HT-29 (cell line): ENCODE measurements at regions not wholly inside any gene's neighbourhood (a gene's known extent, or its start where the extent isn't known, plus 50 kb on each side); places are given as distances from the start of the nearest gene placed in this dataset.

ENCODE experiments used
- DNase-seq: peaks from one replicate; pipeline ENCODE4 v3.0.0-alpha.2; 2015; ENCODE audit warnings: low spot score

- no peak for DNase-seq
Observed at GRCh38 chr18:60134806-60135205, 235.0 kb downstream of the PMAIP1 start.

DNA sequence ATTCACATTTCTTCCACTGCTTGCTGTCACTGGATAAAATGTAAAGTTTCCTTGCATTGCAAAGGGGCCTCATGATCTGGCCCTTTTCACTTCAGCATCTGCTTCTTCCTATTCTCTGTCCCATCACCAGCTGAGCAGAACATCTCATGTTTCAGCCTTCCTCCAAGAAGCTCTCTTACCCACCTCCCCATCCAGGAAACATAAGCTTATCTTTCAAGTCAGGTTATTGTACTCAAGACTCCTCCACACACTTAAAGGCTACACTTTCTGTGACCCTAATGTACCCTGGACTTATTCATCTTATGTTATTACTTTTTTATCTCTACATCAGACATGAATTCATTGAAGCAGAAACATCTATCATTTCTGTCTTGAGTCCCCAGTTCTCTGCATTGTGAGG is 230.5 kb downstream of the PMAIP1 start:
- DNase-seq, result no peak

DNA sequence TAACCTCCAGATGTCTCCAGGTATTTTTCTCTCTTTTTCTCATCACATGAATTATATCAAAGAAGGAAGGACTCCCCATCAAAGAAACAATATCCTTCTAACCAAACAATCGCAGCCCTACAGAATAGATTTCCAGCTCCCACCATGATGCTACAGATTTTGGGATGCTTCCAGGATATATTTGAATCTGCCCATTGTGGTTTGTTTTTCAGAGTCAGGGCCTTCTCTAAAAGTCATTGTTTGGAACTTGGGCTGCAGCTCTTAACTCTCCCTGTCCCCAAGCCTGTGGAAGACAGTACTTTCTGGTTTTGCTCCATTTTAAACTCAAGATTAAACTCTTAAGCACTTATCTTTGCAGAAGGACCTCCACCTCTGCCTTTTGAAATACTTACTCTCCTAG is 223.2 kb downstream of the PMAIP1 start:
- DNase-seq, result no peak

- no peak for DNase-seq
Observed at GRCh38 chr18:60122339-60122738, 222.5 kb downstream of the PMAIP1 start.

DNA sequence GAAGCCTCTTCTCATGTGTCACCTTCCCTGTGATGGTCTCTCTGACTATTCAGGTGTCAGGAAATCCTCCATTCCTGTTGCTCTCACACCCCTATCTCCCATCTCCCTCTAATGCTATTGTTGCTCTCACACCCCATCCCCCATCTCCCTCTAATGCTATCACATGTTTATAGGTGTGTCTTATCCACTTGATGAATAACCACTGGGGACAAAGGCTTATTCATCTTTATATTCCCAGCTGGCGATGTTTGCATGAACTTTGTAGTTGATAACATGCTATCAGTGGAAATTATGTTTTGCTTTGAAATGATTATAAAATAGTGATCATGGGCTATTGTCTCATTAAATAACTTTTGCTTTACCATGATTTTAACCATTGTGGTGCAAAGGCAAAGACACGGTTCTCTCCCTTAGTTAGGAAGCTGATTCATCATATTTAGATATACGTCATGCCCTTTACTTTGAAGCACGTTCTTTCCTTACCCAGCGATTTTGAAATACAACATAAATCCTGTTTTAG is 220.5 kb downstream of the PMAIP1 start:
- no peak for DNase-seq

DNA sequence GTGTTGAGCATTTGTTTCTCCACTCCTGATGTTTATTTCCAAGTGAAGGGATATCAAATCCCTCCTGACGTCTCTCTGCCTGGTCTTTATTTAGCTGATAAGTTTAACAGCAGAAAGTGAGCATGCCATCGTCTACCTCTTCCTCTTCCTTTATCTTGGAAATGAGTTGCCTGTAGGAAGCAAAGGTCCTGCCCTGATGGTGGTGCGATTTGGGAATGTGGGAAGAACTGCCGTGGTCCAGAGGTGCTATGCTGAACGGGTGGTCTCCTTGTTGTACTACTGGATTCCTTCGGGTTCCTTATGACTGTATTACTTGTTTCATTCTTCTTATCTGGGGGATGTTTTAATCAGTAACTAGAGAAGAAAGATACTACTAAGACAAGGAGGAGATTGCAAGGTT is 217.5 kb downstream of the PMAIP1 start:
- DNase-seq, result no peak

- DNase-seq, result no peak
Observed at GRCh38 chr18:60113396-60113795, 213.6 kb downstream of the PMAIP1 start.

DNA sequence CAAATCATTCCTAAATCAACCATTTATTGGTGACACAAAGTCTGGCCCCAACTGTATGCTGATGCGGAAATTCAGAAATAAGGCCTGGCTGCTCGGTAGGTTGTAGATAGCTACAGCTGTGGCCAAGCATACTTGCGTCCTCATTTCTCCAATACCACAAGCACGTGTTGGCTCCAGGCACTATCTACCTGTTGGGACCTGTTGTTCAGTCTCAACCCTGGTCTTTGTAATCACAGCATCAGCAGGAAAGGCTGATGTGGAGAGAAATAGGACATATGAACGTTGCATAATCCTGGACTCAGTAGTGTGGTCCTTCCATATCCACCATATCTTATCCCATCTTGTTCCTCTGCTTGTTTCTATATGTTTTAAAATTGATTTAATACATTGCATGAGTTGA is 212.6 kb downstream of the PMAIP1 start:
- DNase-seq, result no peak

DNA sequence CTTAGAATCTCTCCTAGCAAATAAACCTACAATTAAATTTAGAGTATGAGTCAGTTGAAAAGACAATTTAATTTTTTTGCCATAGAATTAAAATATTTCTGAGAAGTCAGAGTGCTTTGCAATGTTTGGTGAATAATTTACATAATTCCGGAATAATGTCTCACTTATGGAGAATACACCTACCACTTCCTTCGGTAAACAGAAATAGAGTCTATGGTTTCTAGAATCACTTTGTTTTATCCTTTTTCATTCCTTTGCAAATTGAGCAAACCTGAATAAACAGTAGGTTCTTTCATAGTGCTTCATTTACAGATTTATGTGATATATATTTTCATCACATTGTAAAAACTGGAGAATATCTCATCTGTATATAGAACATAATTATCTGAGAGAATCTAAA is 211.7 kb downstream of the PMAIP1 start:
- no peak for DNase-seq

- no peak for DNase-seq
Observed at GRCh38 chr18:60110836-60111235, 211.0 kb downstream of the PMAIP1 start.

GRCh38 chr18:60100778-60101177 is 201.0 kb downstream of the PMAIP1 start:
- no peak for DNase-seq

GRCh38 chr18:60099709-60100108 is 199.9 kb downstream of the PMAIP1 start:
- DNase-seq, result no peak

GRCh38 chr18:60096428-60096827 is 196.6 kb downstream of the PMAIP1 start:
- no peak for DNase-seq

DNA sequence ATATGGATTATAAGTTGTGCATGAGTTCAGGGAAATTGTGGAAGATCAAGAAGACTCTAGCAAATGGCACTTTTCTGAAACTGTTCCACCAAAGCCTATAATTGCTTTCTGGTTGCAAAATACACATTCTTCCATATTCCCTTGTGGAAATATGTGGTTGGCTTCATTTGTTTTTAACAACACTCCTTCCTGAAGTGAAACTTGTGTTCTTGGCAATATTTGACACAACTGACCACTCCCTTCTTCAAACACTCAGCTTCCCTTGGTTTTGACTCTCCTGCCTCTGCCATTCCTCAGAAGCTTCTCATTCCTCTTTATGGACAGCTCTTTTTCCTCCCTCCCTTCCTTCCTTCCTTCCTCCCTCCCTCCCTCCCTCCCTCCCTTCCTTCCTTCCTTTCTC is 192.3 kb downstream of the PMAIP1 start:
- no peak for DNase-seq

- no peak for DNase-seq
Observed at GRCh38 chr18:60090170-60090569, 190.4 kb downstream of the PMAIP1 start.

GRCh38 chr18:60082790-60083189 is 183.0 kb downstream of the PMAIP1 start:
- no peak for DNase-seq

- DNase-seq, result no peak
Observed at GRCh38 chr18:60082282-60082681, 182.5 kb downstream of the PMAIP1 start.

- DNase-seq, result no peak
Observed at GRCh38 chr18:60075477-60075876, 175.7 kb downstream of the PMAIP1 start.

DNA sequence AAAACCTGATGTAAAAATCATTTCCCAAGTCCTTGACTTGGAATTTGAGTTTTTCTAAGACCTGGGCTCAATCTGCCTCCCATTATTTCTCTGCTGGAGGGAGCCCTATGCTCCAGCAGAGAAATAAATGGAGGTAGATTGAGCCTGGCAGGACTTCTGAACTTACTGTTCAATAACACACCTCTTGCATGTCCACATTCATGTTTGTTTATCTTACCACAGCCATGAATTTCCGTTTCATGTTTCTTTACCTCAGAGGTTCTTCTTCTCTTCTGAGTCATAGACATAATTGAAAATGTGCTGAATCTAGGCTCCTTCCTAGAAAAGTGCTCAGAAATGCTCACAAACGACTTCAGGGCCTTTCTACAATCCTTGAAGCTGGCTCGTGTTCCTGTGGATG is 170.8 kb downstream of the PMAIP1 start:
- DNase-seq, result no peak

- DNase-seq, result no peak
Observed at GRCh38 chr18:60069145-60069544, 169.3 kb downstream of the PMAIP1 start.

GRCh38 chr18:60067426-60068210 is 167.8 kb downstream of the PMAIP1 start:
- no peak for DNase-seq

GRCh38 chr18:60066219-60066975 is 166.6 kb downstream of the PMAIP1 start:
- no peak for DNase-seq

DNA sequence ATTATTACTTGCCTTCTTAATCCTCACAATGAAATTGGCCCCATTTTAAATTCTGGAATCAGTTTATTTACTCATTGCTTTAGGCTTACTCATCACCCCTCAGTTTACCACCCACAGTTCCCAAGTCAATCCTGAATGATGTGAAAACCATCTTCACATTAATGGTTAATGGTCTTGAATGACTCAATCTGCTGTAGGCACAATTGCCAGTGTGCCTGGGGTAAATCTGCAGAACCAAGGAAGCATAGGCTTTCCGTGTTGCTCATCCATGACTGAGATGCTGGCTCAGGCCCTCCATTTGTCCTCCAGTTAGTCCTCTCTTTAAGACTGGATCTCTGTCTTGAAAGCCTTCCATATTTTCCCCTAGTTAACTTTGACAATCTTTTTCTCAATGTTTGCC is 164.5 kb downstream of the PMAIP1 start:
- DNase-seq, result no peak
